GM23338 (cell line): ENCODE measurements at regions not wholly inside any gene's neighbourhood (a gene's known extent, or its start where the extent isn't known, plus 50 kb on each side); places are given as distances from the start of the nearest gene placed in this dataset.

Experiments
- ATAC-seq: fragments of 200-7000 bp; cut with Tn5 transposase; 3 replicates; pipeline ENCODE4 v1.9.1; 2020
- DNase-seq: peaks from one replicate; pipeline ENCODE4 v3.0.0-alpha.2; 2015; ENCODE audit warnings: low spot score
- H2AFZ ChIP-seq: fragments of 200-600 bp; sonication (generic); 2 replicates; pipeline ENCODE4 v1.8.0; 2016; ENCODE audit warnings: antibody characterized with exemption, mild to moderate bottlenecking, moderate library complexity
- H3F3A ChIP-seq: fragments of 200-600 bp; sonication (generic); replicated peaks from 2 replicates; pipeline ENCODE4 v1.8.0; 2017; ENCODE audit warnings: antibody characterized with exemption, mixed run types, low read depth
- H3K27ac ChIP-seq: fragments of 200-600 bp; sonication (generic); 2 replicates; pipeline ENCODE4 v1.6.1; 2016; ENCODE audit warnings: low read depth
- H3K27me3 ChIP-seq: fragments of 200-600 bp; sonication (generic); 2 replicates; pipeline ENCODE4 v1.8.0; 2016; ENCODE audit warnings: mild to moderate bottlenecking, mixed run types, moderate library complexity; ENCODE audit not compliant: insufficient read depth
- H3K36me3 ChIP-seq: fragments of 200-600 bp; sonication (generic); 2 replicates; pipeline ENCODE4 v1.8.0; 2016; ENCODE audit warnings: mild to moderate bottlenecking; ENCODE audit not compliant: insufficient read depth
- H3K4me1 ChIP-seq: fragments of 200-600 bp; sonication (generic); 2 replicates; pipeline ENCODE4 v1.8.0; 2016; ENCODE audit warnings: mild to moderate bottlenecking, moderate library complexity; ENCODE audit not compliant: insufficient read depth
- H3K4me2 ChIP-seq: fragments of 200-600 bp; sonication (generic); 2 replicates; pipeline ENCODE4 v1.7.1; 2017; ENCODE audit warnings: mixed run types
- H3K4me3 ChIP-seq: fragments of 200-600 bp; sonication (generic); 2 replicates; pipeline ENCODE4 v1.6.1; 2016; ENCODE audit warnings: mixed run types
- H3K79me2 ChIP-seq: fragments of 200-600 bp; sonication (generic); replicated peaks from 2 replicates; pipeline ENCODE4 v1.8.0; 2017; ENCODE audit warnings: mild to moderate bottlenecking; ENCODE audit not compliant: insufficient read depth
- H3K9me2 ChIP-seq: fragments of 200-600 bp; sonication (generic); 2 replicates; pipeline ENCODE4 v1.8.0; 2017; ENCODE audit not compliant: insufficient read depth
- H4K20me1 ChIP-seq: fragments of 200-600 bp; sonication (generic); replicated peaks from 2 replicates; pipeline ENCODE4 v1.8.0; 2017; ENCODE audit warnings: mild to moderate bottlenecking; ENCODE audit not compliant: insufficient read depth
- H3K27ac Mint-ChIP-seq: 2 replicates; pipeline ENCODE4 v1.8.0; 2020; ENCODE audit warnings: inconsistent platforms, mild to moderate bottlenecking, moderate library complexity, mixed read lengths
- H3K27me3 Mint-ChIP-seq: 3 replicates; pipeline ENCODE4 v1.8.0; 2022; ENCODE audit warnings: low read depth, mild to moderate bottlenecking, moderate library complexity, mixed read lengths, inconsistent platforms; ENCODE audit not compliant: insufficient read depth, poor library complexity
- H3K36me3 Mint-ChIP-seq: 3 replicates; pipeline ENCODE4 v1.8.0; 2021; ENCODE audit warnings: low read depth, mild to moderate bottlenecking, inconsistent platforms, moderate library complexity, mixed read lengths
- H3K4me1 Mint-ChIP-seq: 3 replicates; pipeline ENCODE4 v1.8.0; 2020; ENCODE audit warnings: mild to moderate bottlenecking, inconsistent platforms, mixed read lengths
- H3K4me3 Mint-ChIP-seq: 3 replicates; pipeline ENCODE4 v1.8.0; 2021; ENCODE audit warnings: moderate library complexity, mild to moderate bottlenecking, inconsistent platforms, mixed read lengths
- H3K9me3 Mint-ChIP-seq: 3 replicates; pipeline ENCODE4 v1.8.0; 2020; ENCODE audit warnings: moderate library complexity, mild to moderate bottlenecking, inconsistent platforms, mixed read lengths
- CREB1 ChIP-seq: fragments of 250-450 bp; sonication (Bioruptor Pico); IDR thresholded peaks from 2 replicates; pipeline ENCODE4 v1.5.0; 2020; ENCODE audit warnings: low read depth, mild to moderate bottlenecking, moderate library complexity
- EZH2phosphoT487 ChIP-seq: fragments of 200-600 bp; sonication (generic); IDR thresholded peaks from one replicate; pipeline ENCODE4 v1.8.1; 2018; ENCODE audit warnings: antibody characterized with exemption; ENCODE audit not compliant: unreplicated experiment
- NANOG ChIP-seq: IDR thresholded peaks from 2 replicates; pipeline ENCODE4 v1.6.1; 2016; ENCODE audit warnings: antibody characterized with exemption, borderline replicate concordance
- STAT1 ChIP-seq: IDR thresholded peaks from one replicate; pipeline ENCODE4 v1.6.1; 2016; ENCODE audit warnings: antibody characterized with exemption; ENCODE audit not compliant: unreplicated experiment
- ZNF331 ChIP-seq: fragments of 250-450 bp; sonication (Bioruptor Pico); IDR thresholded peaks from 2 replicates; pipeline ENCODE4 v1.5.0; 2020; ENCODE audit warnings: low read depth, mild to moderate bottlenecking, moderate library complexity
- TF ChIP-seq, protein P1 (sequence below): fragments of 250-450 bp; sonication (Bioruptor Pico); IDR thresholded peaks from 2 replicates; pipeline ENCODE4 v1.5.0; 2020; ENCODE audit warnings: mild to moderate bottlenecking, moderate library complexity
- TF ChIP-seq, protein P2 (sequence below): IDR thresholded peaks from 2 replicates; pipeline ENCODE4 v1.6.1; 2016; ENCODE audit warnings: antibody characterized with exemption

DNA sequence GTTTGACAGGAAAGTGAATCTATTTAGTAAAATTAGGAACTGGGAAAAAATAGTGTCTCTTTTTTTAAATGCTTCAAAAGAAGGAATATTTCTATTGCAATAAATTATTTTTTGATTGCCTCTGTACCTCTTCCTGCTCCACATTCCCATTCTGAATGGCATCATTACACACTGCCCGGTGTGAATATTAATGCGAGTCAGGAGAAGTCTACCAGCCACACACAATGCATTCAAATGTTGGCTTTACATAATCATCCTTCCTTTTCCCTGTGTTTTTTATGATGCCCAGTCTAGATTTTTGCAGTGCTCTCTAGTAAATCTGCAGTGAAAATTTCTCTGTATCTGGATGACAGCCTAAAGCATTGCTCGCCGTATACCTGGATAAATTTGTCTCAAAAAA is 118.9 kb downstream of the SAMD5 start (continued):
- TF ChIP-seq, protein P1, sequence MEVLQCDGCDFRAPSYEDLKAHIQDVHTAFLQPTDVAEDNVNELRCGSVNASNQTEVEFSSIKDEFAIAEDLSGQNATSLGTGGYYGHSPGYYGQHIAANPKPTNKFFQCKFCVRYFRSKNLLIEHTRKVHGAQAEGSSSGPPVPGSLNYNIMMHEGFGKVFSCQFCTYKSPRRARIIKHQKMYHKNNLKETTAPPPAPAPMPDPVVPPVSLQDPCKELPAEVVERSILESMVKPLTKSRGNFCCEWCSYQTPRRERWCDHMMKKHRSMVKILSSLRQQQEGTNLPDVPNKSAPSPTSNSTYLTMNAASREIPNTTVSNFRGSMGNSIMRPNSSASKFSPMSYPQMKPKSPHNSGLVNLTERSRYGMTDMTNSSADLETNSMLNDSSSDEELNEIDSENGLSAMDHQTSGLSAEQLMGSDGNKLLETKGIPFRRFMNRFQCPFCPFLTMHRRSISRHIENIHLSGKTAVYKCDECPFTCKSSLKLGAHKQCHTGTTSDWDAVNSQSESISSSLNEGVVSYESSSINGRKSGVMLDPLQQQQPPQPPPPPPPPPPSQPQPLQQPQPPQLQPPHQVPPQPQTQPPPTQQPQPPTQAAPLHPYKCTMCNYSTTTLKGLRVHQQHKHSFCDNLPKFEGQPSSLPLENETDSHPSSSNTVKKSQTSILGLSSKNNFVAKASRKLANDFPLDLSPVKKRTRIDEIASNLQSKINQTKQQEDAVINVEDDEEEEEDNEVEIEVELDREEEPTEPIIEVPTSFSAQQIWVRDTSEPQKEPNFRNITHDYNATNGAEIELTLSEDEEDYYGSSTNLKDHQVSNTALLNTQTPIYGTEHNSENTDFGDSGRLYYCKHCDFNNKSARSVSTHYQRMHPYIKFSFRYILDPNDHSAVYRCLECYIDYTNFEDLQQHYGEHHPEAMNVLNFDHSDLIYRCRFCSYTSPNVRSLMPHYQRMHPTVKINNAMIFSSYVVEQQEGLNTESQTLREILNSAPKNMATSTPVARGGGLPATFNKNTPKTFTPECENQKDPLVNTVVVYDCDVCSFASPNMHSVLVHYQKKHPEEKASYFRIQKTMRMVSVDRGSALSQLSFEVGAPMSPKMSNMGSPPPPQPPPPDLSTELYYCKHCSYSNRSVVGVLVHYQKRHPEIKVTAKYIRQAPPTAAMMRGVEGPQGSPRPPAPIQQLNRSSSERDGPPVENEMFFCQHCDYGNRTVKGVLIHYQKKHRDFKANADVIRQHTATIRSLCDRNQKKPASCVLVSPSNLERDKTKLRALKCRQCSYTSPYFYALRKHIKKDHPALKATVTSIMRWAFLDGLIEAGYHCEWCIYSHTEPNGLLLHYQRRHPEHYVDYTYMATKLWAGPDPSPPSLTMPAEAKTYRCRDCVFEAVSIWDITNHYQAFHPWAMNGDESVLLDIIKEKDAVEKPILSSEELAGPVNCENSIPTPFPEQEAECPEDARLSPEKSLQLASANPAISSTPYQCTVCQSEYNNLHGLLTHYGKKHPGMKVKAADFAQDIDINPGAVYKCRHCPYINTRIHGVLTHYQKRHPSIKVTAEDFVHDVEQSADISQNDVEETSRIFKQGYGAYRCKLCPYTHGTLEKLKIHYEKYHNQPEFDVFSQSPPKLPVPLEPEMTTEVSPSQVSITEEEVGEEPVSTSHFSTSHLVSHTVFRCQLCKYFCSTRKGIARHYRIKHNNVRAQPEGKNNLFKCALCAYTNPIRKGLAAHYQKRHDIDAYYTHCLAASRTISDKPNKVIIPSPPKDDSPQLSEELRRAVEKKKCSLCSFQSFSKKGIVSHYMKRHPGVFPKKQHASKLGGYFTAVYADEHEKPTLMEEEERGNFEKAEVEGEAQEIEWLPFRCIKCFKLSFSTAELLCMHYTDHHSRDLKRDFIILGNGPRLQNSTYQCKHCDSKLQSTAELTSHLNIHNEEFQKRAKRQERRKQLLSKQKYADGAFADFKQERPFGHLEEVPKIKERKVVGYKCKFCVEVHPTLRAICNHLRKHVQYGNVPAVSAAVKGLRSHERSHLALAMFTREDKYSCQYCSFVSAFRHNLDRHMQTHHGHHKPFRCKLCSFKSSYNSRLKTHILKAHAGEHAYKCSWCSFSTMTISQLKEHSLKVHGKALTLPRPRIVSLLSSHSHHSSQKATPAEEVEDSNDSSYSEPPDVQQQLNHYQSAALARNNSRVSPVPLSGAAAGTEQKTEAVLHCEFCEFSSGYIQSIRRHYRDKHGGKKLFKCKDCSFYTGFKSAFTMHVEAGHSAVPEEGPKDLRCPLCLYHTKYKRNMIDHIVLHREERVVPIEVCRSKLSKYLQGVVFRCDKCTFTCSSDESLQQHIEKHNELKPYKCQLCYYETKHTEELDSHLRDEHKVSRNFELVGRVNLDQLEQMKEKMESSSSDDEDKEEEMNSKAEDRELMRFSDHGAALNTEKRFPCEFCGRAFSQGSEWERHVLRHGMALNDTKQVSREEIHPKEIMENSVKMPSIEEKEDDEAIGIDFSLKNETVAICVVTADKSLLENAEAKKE (CRISPR knock-in tag): no peak
- TF ChIP-seq CREB1 (CRISPR knock-in tag): no peak

DNA sequence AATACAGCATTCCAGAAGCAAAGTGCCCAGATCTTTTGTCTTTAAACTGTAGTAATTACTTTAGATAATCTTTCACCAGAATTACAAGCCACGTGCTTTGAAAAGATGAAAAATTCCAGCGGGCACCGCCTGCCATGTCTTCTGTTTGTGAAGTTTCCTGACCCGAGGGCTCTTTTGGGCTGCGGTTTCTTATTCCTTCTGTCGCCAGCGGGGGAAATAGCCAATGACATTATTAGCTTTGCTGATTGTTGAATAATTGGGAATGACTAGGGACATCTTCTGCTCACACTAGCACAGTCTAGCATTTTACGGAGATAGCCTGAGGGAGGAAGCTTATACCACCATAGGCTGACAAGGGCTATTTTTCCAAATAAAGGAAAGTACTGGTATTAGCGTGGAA is 124.7 kb downstream of the SAMD5 start:
- Histone ChIP-seq H2AFZ (no peak overlapping the region), H3K27ac (no peak overlapping the region), H3K79me2 (no peaks in the 10 kb centered on the region), H4K20me1 (no peaks in the 10 kb centered on the region), H3K4me1 (no peaks in the 10 kb centered on the region), H3K4me3 (no peak overlapping the region), H3K9me2 (no peaks in the 10 kb centered on the region), H3K27me3 (no peaks in the 10 kb centered on the region), H3F3A (no peaks in the 10 kb centered on the region), H3K4me2 (no peak overlapping the region), H3K36me3 (no peaks in the 10 kb centered on the region)
- Mint-ChIP-seq H3K36me3 (peaks cover 2% of the 10 kb centered on the region; the same call in 1 of the 3 replicates), H3K4me1 (no peaks in the 10 kb centered on the region), H3K27me3 (peaks cover 4% of the 10 kb centered on the region), H3K4me3 (no peak overlapping the region), H3K9me3 (peaks cover 12% of the 10 kb centered on the region), H3K27ac (no peak overlapping the region)
- DNase-seq (no peak), ATAC-seq (no peak)
- TF ChIP-seq ZNF331 (CRISPR knock-in tag): no peak
- TF ChIP-seq STAT1: no peak
- no peak for TF ChIP-seq NANOG
- no peak for TF ChIP-seq EZH2phosphoT487
- TF ChIP-seq, protein P2, sequence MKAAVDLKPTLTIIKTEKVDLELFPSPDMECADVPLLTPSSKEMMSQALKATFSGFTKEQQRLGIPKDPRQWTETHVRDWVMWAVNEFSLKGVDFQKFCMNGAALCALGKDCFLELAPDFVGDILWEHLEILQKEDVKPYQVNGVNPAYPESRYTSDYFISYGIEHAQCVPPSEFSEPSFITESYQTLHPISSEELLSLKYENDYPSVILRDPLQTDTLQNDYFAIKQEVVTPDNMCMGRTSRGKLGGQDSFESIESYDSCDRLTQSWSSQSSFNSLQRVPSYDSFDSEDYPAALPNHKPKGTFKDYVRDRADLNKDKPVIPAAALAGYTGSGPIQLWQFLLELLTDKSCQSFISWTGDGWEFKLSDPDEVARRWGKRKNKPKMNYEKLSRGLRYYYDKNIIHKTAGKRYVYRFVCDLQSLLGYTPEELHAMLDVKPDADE: no peak
- TF ChIP-seq, protein P1 (CRISPR knock-in tag): no peak
